GOT3 (cell line): ENCODE measurements at regions not wholly inside any gene's neighbourhood (a gene's known extent, or its start where the extent isn't known, plus 50 kb on each side); places are given as distances from the start of the nearest gene placed in this dataset.
"Not testable (repeated sequence)": the region's sequence is repeated elsewhere in the genome, so short reads cannot be mapped to it uniquely, and the experiment has no call there.

Experiments
- DNase-seq: peaks from one replicate; lab custom pipeline; 2025; ENCODE audit warnings: mixed read lengths; lab: John Stamatoyannopoulos, UW

GRCh38 chr5:145568581-145568980 lies 266.6 kb downstream of the PRELID2 start:
- no peak for DNase-seq

- no peak for DNase-seq
These were observed 272.2 kb downstream of the PRELID2 start for GRCh38 chr5:145562931-145563330.

GRCh38 chr5:145558288-145558687 lies 276.9 kb downstream of the PRELID2 start:
- no peak for DNase-seq

- DNase-seq: no peak
These were observed 277.8 kb downstream of the PRELID2 start for GRCh38 chr5:145557345-145557744.

- DNase-seq: no peak
These were observed 280.7 kb downstream of the PRELID2 start for GRCh38 chr5:145554399-145554798.

- no peak for DNase-seq
These were observed 282.0 kb downstream of the PRELID2 start for GRCh38 chr5:145553177-145553576.

GRCh38 chr5:145551714-145552113 lies 283.4 kb downstream of the PRELID2 start:
- DNase-seq: no peak

GRCh38 chr5:145548097-145548496 lies 287.0 kb downstream of the PRELID2 start:
- DNase-seq: no peak

- DNase-seq: no peak
These were observed 290.7 kb downstream of the PRELID2 start for GRCh38 chr5:145544401-145544800.

- DNase-seq: no peak
These were observed 291.2 kb downstream of the PRELID2 start for GRCh38 chr5:145543968-145544367.

GRCh38 chr5:145540375-145540774 lies 294.8 kb downstream of the PRELID2 start:
- DNase-seq: no peak

GRCh38 chr5:145539201-145539600 lies 295.9 kb downstream of the PRELID2 start:
- DNase-seq: no peak

GRCh38 chr5:145536133-145536532 lies 299.0 kb downstream of the PRELID2 start:
- no peak for DNase-seq

- DNase-seq: no peak
These were observed 304.0 kb downstream of the PRELID2 start for GRCh38 chr5:145531038-145531734.

- no peak for DNase-seq
These were observed 313.6 kb downstream of the PRELID2 start for GRCh38 chr5:145521523-145521922.

GRCh38 chr5:145521066-145521465 lies 314.1 kb downstream of the PRELID2 start:
- DNase-seq: no peak

GRCh38 chr5:145520335-145520734 lies 314.8 kb downstream of the PRELID2 start:
- DNase-seq: no peak

GRCh38 chr5:145517588-145517987 lies 317.6 kb downstream of the PRELID2 start:
- not testable (repeated sequence) for DNase-seq

GRCh38 chr5:145511351-145511750 lies 323.8 kb downstream of the PRELID2 start:
- no peak for DNase-seq

GRCh38 chr5:145510769-145511168 lies 324.4 kb downstream of the PRELID2 start:
- no peak for DNase-seq

- DNase-seq: no peak
These were observed 324.8 kb downstream of the PRELID2 start for GRCh38 chr5:145510324-145510723.

GRCh38 chr5:145509336-145510136 lies 325.6 kb downstream of the PRELID2 start:
- no peak for DNase-seq

GRCh38 chr5:145506185-145506850 lies 328.8 kb downstream of the PRELID2 start:
- DNase-seq: no peak
